IMR-90 (cell line): ENCODE measurements at regions not wholly inside any gene's neighbourhood (a gene's known extent, or its start where the extent isn't known, plus 50 kb on each side); places are given as distances from the start of the nearest gene placed in this dataset.

ENCODE experiments used
- ATAC-seq: fragments of 200-7000 bp; cut with Tn5 transposase; 2 replicates; pipeline ENCODE4 v1.9.1; 2020; ENCODE audit warnings: low read depth, mild to moderate bottlenecking, moderate library complexity
- BruUV-seq: library from RNA; stranded (reverse); fragments of 400-500 nt; replicated peaks from 2 replicates; lab custom pipeline; 2021; lab: Mats Ljungman, UMichigan
- CTCF ChIA-PET: fragments of 300-600 bp; formaldehyde crosslinking; extraction: SDS; loops from one replicate; lab custom pipeline; 2021; ENCODE audit warnings: antibody characterized with exemption; lab: Yijun Ruan, JAX
- POLR2A ChIA-PET: fragments of 300-600 bp; sonication (Branson Sonifier 250); formaldehyde crosslinking; loops from one replicate; lab custom pipeline; 2022; ENCODE audit warnings: antibody characterized with exemption; ENCODE audit not compliant: unreplicated experiment; lab: Charles Lee
- DNase-seq: peaks from one replicate; pipeline ENCODE4 v3.0.0; 2013
- H2AFZ ChIP-seq: replicated peaks from 2 replicates; pipeline ENCODE3; 2013; ENCODE audit warnings: low read length, mild to moderate bottlenecking; ENCODE audit not compliant: poor library complexity
- H2AK5ac ChIP-seq: 2 replicates; pipeline ENCODE4 v1.6.1; 2013; ENCODE audit warnings: low read depth, low read length, inconsistent platforms
- H2AK9ac ChIP-seq: replicated peaks from 2 replicates; pipeline ENCODE3; 2013; ENCODE audit warnings: mild to moderate bottlenecking, low read depth, low read length, moderate library complexity; ENCODE audit not compliant: poor library complexity
- H2BK120ac ChIP-seq: 2 replicates; pipeline ENCODE4 v1.6.1; 2013; ENCODE audit warnings: low read depth, low read length, inconsistent platforms
- H2BK15ac ChIP-seq: 3 replicates; pipeline ENCODE4 v1.6.1; 2013; ENCODE audit warnings: low read depth, low read length, inconsistent platforms
- H2BK20ac ChIP-seq: 2 replicates; pipeline ENCODE4 v1.6.1; 2013; ENCODE audit warnings: low read depth, mild to moderate bottlenecking, inconsistent platforms, low read length, moderate library complexity
- H2BK5ac ChIP-seq: 2 replicates; pipeline ENCODE4 v1.6.1; 2013; ENCODE audit warnings: mild to moderate bottlenecking, low read depth, low read length, inconsistent platforms; ENCODE audit not compliant: poor library complexity, severe bottlenecking
- H3K14ac ChIP-seq: replicated peaks from 2 replicates; pipeline ENCODE4 v1.6.1; 2013; ENCODE audit warnings: low read depth, low read length, inconsistent platforms
- H3K18ac ChIP-seq: 2 replicates; pipeline ENCODE4 v1.6.1; 2013; ENCODE audit warnings: low read depth, low read length, control low read depth
- H3K23ac ChIP-seq: 2 replicates; pipeline ENCODE4 v1.6.1; 2013; ENCODE audit warnings: low read depth, low read length, inconsistent platforms
- H3K27ac ChIP-seq: 2 replicates; pipeline ENCODE4 v1.5.1; 2013; ENCODE audit warnings: mild to moderate bottlenecking, control low read depth, low read length; ENCODE audit not compliant: insufficient read depth
- H3K27me3 ChIP-seq: 2 replicates; pipeline ENCODE4 v1.6.1; 2013; ENCODE audit warnings: low read length; ENCODE audit not compliant: control insufficient read depth, insufficient read depth
- H3K36me3 ChIP-seq: 2 replicates; pipeline ENCODE4 v1.6.1; 2013; ENCODE audit warnings: low read length, mixed read lengths; ENCODE audit not compliant: control insufficient read depth, insufficient read depth
- H3K4ac ChIP-seq: 2 replicates; pipeline ENCODE4 v1.6.1; 2013; ENCODE audit warnings: low read depth, low read length, inconsistent platforms
- H3K4me1 ChIP-seq: 2 replicates; pipeline ENCODE4 v1.6.1; 2013; ENCODE audit warnings: low read length, mixed read lengths; ENCODE audit not compliant: control insufficient read depth, insufficient read depth
- H3K4me2 ChIP-seq: 2 replicates; pipeline ENCODE4 v1.6.1; 2013; ENCODE audit warnings: low read depth, mild to moderate bottlenecking, control low read depth, low read length, moderate library complexity
- H3K4me3 ChIP-seq: 2 replicates; pipeline ENCODE4 v1.5.1; 2013; ENCODE audit warnings: low read depth, mild to moderate bottlenecking, control low read depth, low read length, moderate library complexity; ENCODE audit not compliant: insufficient read depth
- H3K56ac ChIP-seq: 2 replicates; pipeline ENCODE4 v1.6.1; 2013; ENCODE audit warnings: low read length, inconsistent platforms; ENCODE audit not compliant: insufficient read depth; ENCODE audit errors: extremely low read depth
- H3K79me1 ChIP-seq, 2 experiments: 2 replicates each; pipeline ENCODE4 v1.6.1; 2013; ENCODE audit warnings: low read length in 2 of 2, inconsistent platforms in 1 of 2, low read depth in 1 of 2
- H3K9ac ChIP-seq: 2 replicates; pipeline ENCODE4 v1.6.1; 2013; ENCODE audit warnings: low read depth, low read length, control low read depth
- H3K9me1 ChIP-seq: 2 replicates; pipeline ENCODE4 v1.6.1; 2013; ENCODE audit warnings: low read length, inconsistent platforms; ENCODE audit not compliant: insufficient read depth
- H3K9me3 ChIP-seq: 2 replicates; pipeline ENCODE4 v1.6.1; 2013; ENCODE audit warnings: low read length; ENCODE audit not compliant: control insufficient read depth, insufficient read depth
- H4K20me1 ChIP-seq: 2 replicates; pipeline ENCODE4 v1.6.1; 2013; ENCODE audit warnings: low read length, inconsistent platforms; ENCODE audit not compliant: insufficient read depth
- H4K5ac ChIP-seq: 2 replicates; pipeline ENCODE4 v1.6.1; 2013; ENCODE audit warnings: mild to moderate bottlenecking, low read depth, low read length, control low read depth
- H4K8ac ChIP-seq, 2 experiments: 2 replicates each; pipeline ENCODE4 v1.6.1; 2013; ENCODE audit warnings: low read depth in 2 of 2, low read length in 2 of 2, control low read depth in 1 of 2, inconsistent platforms in 1 of 2
- H4K91ac ChIP-seq: 2 replicates; pipeline ENCODE4 v1.6.1; 2013; ENCODE audit warnings: low read depth, low read length, inconsistent platforms; ENCODE audit not compliant: insufficient read depth
- BHLHE40 ChIP-seq: fragments of 150-350 bp; IDR thresholded peaks from 2 replicates; pipeline ENCODE4 v1.6.1; 2016; ENCODE audit warnings: mild to moderate bottlenecking, low read depth, low read length
- CEBPB ChIP-seq: IDR thresholded peaks from 2 replicates; pipeline ENCODE4 v1.6.1; 2012; ENCODE audit warnings: low read depth, low read length, improper control_type of control experiment
- CHD1 ChIP-seq: IDR thresholded peaks from 2 replicates; pipeline ENCODE4 v1.6.1; 2012; ENCODE audit warnings: low read depth, low read length, improper control_type of control experiment
- FOS ChIP-seq: fragments of 150-350 bp; IDR thresholded peaks from 2 replicates; pipeline ENCODE4 v1.6.1; 2016; ENCODE audit warnings: low read depth, low read length
- MAFK ChIP-seq: IDR thresholded peaks from 2 replicates; pipeline ENCODE4 v1.6.1; 2012; ENCODE audit warnings: low read depth, low read length, improper control_type of control experiment
- MAZ ChIP-seq: IDR thresholded peaks from 2 replicates; pipeline ENCODE4 v1.6.1; 2012; ENCODE audit warnings: low read depth, mild to moderate bottlenecking, low read length, improper control_type of control experiment, moderate library complexity, borderline replicate concordance
- MXI1 ChIP-seq: IDR thresholded peaks from 2 replicates; pipeline ENCODE4 v1.6.1; 2012; ENCODE audit warnings: low read depth, mild to moderate bottlenecking, low read length, moderate library complexity, borderline replicate concordance
- NFE2L2 ChIP-seq: fragments of 150-350 bp; IDR thresholded peaks from 2 replicates; pipeline ENCODE4 v1.6.1; 2016; ENCODE audit warnings: low read depth, mild to moderate bottlenecking, low read length
- POLR2A ChIP-seq: IDR thresholded peaks from 2 replicates; pipeline ENCODE4 v1.6.1; 2012; ENCODE audit warnings: mild to moderate bottlenecking, low read depth, low read length
- RAD21 ChIP-seq: IDR thresholded peaks from 2 replicates; pipeline ENCODE4 v1.6.1; 2012; ENCODE audit warnings: low read length, improper control_type of control experiment
- RCOR1 ChIP-seq: IDR thresholded peaks from 2 replicates; pipeline ENCODE4 v1.6.1; 2012; ENCODE audit warnings: mild to moderate bottlenecking, low read length, improper control_type of control experiment; ENCODE audit not compliant: insufficient replicate concordance
- RFX5 ChIP-seq: IDR thresholded peaks from 2 replicates; pipeline ENCODE4 v1.8.0; 2012; ENCODE audit warnings: low read depth, mild to moderate bottlenecking, low read length, moderate library complexity
- SMC3 ChIP-seq: fragments of 150-350 bp; IDR thresholded peaks from 2 replicates; pipeline ENCODE4 v1.6.1; 2016; ENCODE audit warnings: low read depth, mild to moderate bottlenecking, antibody characterized with exemption, low read length, moderate library complexity
- USF2 ChIP-seq: fragments of 150-350 bp; IDR thresholded peaks from 2 replicates; pipeline ENCODE4 v1.6.1; 2017; ENCODE audit warnings: mild to moderate bottlenecking, antibody characterized with exemption, low read length, low read depth
- WGBS, 2 experiments: methylation state at CpG; one replicate each; pipeline versions ENCODE4 v1.1.5 to v1.1.7; 2013; ENCODE audit warnings: missing lambda C conversion rate in 2 of 2; ENCODE audit not compliant: insufficient read length in 1 of 2; ENCODE audit errors: extremely low coverage in 2 of 2; 5-methylcytosine and 5-hydroxymethylcytosine counted together
- dilution Hi-C: fragments of 300-500 bp; cut with HindIII; formaldehyde crosslinking; loops from one replicate; pipeline ENCODE4 v1.14.3; 2018; ENCODE audit warnings: low sequenced_read_pairs; ENCODE audit not compliant: unreplicated experiment
- in situ Hi-C: fragments of 300-500 bp; cut with MboI; formaldehyde crosslinking; loops from 3 replicates; pipeline ENCODE4 v1.14.3; 2019; ENCODE audit warnings: low sequenced_read_pairs, inconsistent platforms, mixed read lengths
- intact Hi-C: fragments of 100-400 bp; cut with micrococcal nuclease; formaldehyde crosslinking; loops from 2 replicates; pipeline ENCODE4 v1.10.0; 2022
- TF ChIP-seq, protein P1 (sequence below): conservative IDR thresholded peaks from 2 replicates; pipeline ENCODE4 v1.5.1; 2012; ENCODE audit warnings: mild to moderate bottlenecking, low read depth, low read length, improper control_type of control experiment
- TF ChIP-seq, protein P2 (sequence below): fragments of 150-350 bp; IDR thresholded peaks from 2 replicates; pipeline ENCODE4 v1.6.1; 2016; ENCODE audit warnings: low read depth, mild to moderate bottlenecking, low read length, moderate library complexity, borderline replicate concordance

DNA sequence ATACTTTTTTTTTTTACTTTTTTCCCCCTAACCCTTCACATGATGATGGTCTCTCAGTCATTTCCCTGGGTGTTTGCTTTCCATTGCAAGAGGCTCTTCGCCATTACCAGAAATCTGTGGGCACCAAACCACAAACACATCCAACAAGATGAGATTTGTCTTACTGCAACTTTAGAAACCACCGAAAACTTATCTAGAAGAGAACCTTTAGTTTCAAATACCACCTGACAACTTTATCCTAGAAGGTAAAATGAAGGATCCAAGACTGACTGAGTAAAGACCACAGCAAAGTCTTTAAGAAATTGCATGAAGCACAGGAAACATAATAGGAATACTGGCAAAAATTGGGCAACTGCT lies 363.3 kb upstream of the MBL2 start:
- CTCF ChIA-PET, result no interaction called here
- Histone ChIP-seq H4K91ac (no peak overlapping the region), H4K5ac (no peak overlapping the region), H3K4me3 (no peak overlapping the region), H3K9me1 (no peaks in the 10 kb centered on the region), H4K20me1 (no peaks in the 10 kb centered on the region), H3K27ac (no peak overlapping the region), H3K4me2 (no peak overlapping the region), H3K36me3 (no peaks in the 10 kb centered on the region), H2BK15ac (no peak overlapping the region), H3K79me1 (no peaks in the 10 kb centered on the region), H3K23ac (no peak overlapping the region), H3K9me3 (no peaks in the 10 kb centered on the region), H3K14ac (no peak overlapping the region), H3K18ac (no peak overlapping the region), H3K4me1 (no peaks in the 10 kb centered on the region), H3K9ac (no peak overlapping the region), H2AFZ (no peak overlapping the region), H3K4ac (no peak overlapping the region), H2BK5ac (no peak overlapping the region), H2BK20ac (no peak overlapping the region), H3K56ac (no peak overlapping the region), H2AK5ac (no peak overlapping the region), H3K27me3 (no peaks in the 10 kb centered on the region), H4K8ac (no peak overlapping the region), H2AK9ac (no peak overlapping the region), H2BK120ac (no peak overlapping the region)
- POLR2A ChIA-PET, result no interaction called here
- intact Hi-C loops, result no loop called here
- dilution Hi-C loops, result no loop called here
- TF ChIP-seq MAZ, result no peak
- no peak for TF ChIP-seq RFX5
- TF ChIP-seq, protein P1, sequence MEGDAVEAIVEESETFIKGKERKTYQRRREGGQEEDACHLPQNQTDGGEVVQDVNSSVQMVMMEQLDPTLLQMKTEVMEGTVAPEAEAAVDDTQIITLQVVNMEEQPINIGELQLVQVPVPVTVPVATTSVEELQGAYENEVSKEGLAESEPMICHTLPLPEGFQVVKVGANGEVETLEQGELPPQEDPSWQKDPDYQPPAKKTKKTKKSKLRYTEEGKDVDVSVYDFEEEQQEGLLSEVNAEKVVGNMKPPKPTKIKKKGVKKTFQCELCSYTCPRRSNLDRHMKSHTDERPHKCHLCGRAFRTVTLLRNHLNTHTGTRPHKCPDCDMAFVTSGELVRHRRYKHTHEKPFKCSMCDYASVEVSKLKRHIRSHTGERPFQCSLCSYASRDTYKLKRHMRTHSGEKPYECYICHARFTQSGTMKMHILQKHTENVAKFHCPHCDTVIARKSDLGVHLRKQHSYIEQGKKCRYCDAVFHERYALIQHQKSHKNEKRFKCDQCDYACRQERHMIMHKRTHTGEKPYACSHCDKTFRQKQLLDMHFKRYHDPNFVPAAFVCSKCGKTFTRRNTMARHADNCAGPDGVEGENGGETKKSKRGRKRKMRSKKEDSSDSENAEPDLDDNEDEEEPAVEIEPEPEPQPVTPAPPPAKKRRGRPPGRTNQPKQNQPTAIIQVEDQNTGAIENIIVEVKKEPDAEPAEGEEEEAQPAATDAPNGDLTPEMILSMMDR, result no peak
- TF ChIP-seq NFE2L2, result no peak
- no peak for TF ChIP-seq CEBPB
- no peak for TF ChIP-seq USF2
- no peak for TF ChIP-seq FOS
- TF ChIP-seq POLR2A, result no peak
- no peak for TF ChIP-seq BHLHE40
- no peak for TF ChIP-seq MXI1
- TF ChIP-seq SMC3, result no peak
- TF ChIP-seq RAD21, result no peak
- TF ChIP-seq MAFK, result no peak
- no peak for TF ChIP-seq RCOR1
- TF ChIP-seq CHD1, result no peak
- TF ChIP-seq, protein P2, sequence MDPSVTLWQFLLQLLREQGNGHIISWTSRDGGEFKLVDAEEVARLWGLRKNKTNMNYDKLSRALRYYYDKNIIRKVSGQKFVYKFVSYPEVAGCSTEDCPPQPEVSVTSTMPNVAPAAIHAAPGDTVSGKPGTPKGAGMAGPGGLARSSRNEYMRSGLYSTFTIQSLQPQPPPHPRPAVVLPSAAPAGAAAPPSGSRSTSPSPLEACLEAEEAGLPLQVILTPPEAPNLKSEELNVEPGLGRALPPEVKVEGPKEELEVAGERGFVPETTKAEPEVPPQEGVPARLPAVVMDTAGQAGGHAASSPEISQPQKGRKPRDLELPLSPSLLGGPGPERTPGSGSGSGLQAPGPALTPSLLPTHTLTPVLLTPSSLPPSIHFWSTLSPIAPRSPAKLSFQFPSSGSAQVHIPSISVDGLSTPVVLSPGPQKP, result no peak
- DNase-seq (no peak), ATAC-seq (no peak)
- WGBS, 2 experiments, result no CpG with 5 or more reads among the region's 2 CpGs
- in situ Hi-C loops, result no loop called here
- no TSS peak for BruUV-seq
